ENCODE measurements at regions not wholly inside any gene's neighbourhood (a gene's known extent, or its start where the extent isn't known, plus 50 kb on each side); places are given as distances from the start of the nearest gene placed in this dataset.

DNA sequence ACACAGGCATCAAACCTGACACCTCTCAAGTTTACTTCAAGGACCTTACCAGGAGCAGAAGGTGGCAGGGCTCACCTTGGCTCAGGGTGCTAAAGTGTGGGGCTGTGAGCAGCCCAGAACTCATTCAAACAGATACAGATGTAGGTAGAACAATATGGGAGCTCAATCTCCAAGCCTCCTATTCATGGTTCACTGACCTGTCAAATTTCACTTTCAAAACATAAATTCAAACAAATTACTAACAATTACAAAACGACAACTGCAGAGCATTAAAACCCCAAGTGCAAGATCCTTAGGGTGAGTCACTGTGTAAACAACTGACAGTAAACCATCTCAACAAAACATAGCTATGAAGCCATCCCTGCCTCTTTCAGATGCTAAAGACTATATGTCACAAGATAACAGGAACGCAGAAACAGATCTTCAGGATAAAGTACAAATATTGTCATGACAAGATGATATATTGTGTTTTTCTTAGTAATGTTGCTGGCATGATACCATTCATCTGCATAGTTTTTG lies 303.5 kb upstream of the ANO3 start:
- peaks cover 0 to 3% of the 10 kb centered on the region in 2 experiments; a peak in 2 of 4 replicates for H3K4me1 ChIP-seq (ENCODE audit: control insufficient read depth in 1 of 2, insufficient read depth in 2 of 2, low read depth in 1 of 2, low read length in 1 of 2)
- no peak overlapping the region for H3K4me2 ChIP-seq
- H3K79me2 ChIP-seq (ENCODE audit: insufficient read depth), result no peaks in the 10 kb centered on the region
- no peak overlapping the region for H3K4me3 ChIP-seq (ENCODE audit: low read depth in 2 of 2, low read length in 1 of 2)
- H2AFZ ChIP-seq (ENCODE audit: low read depth), result no peak overlapping the region
- no peaks in the 10 kb centered on the region for H3K27me3 ChIP-seq (ENCODE audit: insufficient read depth)
- no peak overlapping the region for H3K9ac ChIP-seq
- H3K9me2 ChIP-seq, result no peaks in the 10 kb centered on the region
- POLR2A ChIA-PET, result no interaction called here
- 19% methylated on average over 2 of the region's 2 CpGs for WGBS (ENCODE audit: low lambda C conversion rate)
- H3K9me3 ChIP-seq, result no peaks in the 10 kb centered on the region
- CTCF ChIA-PET, result no interaction called here
- no peaks in the 10 kb centered on the region for H4K20me1 ChIP-seq (ENCODE audit: insufficient read depth)
- no peaks in the 10 kb centered on the region for H3K36me3 ChIP-seq (replicated peaks in 1 of 2; ENCODE audit: control insufficient read depth in 1 of 2, insufficient read depth in 2 of 2, low read length in 1 of 2)
- DNase-seq, result no peak
- H3F3A ChIP-seq (replicated peaks; ENCODE audit: insufficient read depth), result peaks cover 4% of the 10 kb centered on the region
- H3K27ac ChIP-seq (ENCODE audit: low read depth in 2 of 2, low read length in 1 of 2), result peak overlapping the region in 1 of 2 experiments; percentile 36; a peak in 1 of 4 replicates
- TF ChIP-seq GATA2 (CRISPR knock-in tag; IDR thresholded peaks at IDR 0.05), result no peak
- TF ChIP-seq TCF12 (IDR thresholded peaks at IDR 0.05), result peak; percentile 90
- peak; percentile 82 for TF ChIP-seq PBX3 (IDR thresholded peaks at IDR 0.05)
- TF ChIP-seq CTCF (IDR thresholded peaks at IDR 0.05), result no peak
- TF ChIP-seq JUND (IDR thresholded peaks at IDR 0.05), result peak; percentile 83
- no peak for TF ChIP-seq MXI1 (IDR thresholded peaks at IDR 0.05; ENCODE audit: low read depth, low read length)
- peak; percentile 74 for TF ChIP-seq FOSL2 (IDR thresholded peaks at IDR 0.05; ENCODE audit: borderline replicate concordance, low read depth)
- no peak for TF ChIP-seq ZBTB33 (IDR thresholded peaks at IDR 0.05; ENCODE audit: borderline replicate concordance, low read depth)
- no peak for TF ChIP-seq GABPA (IDR thresholded peaks at IDR 0.05; ENCODE audit: low read depth)
- TF ChIP-seq RFX5 (IDR thresholded peaks at IDR 0.05; ENCODE audit: low read length), result no peak
- peak; percentile 63; the same call in 1 of the 2 replicates for TF ChIP-seq FOXM1 (IDR thresholded peaks at IDR 0.05; ENCODE audit: low read depth)
- no peak for TF ChIP-seq SMC3 (IDR thresholded peaks at IDR 0.05; ENCODE audit: low read depth, low read length)
- TF ChIP-seq ELF1 (IDR thresholded peaks at IDR 0.05), result no peak
- TF ChIP-seq CHD2 (IDR thresholded peaks at IDR 0.05; ENCODE audit: low read length, partially characterized antibody), result no peak
- no peak for TF ChIP-seq EZH2phosphoT487 (IDR thresholded peaks at IDR 0.05; ENCODE audit: borderline replicate concordance, low read depth)
- TF ChIP-seq YY1 (IDR thresholded peaks at IDR 0.05; ENCODE audit: low read depth), result no peak
- TF ChIP-seq MEF2A (IDR thresholded peaks at IDR 0.05; ENCODE audit: borderline replicate concordance, low read depth), result no peak
- no peak for TF ChIP-seq FOXJ3 (CRISPR knock-in tag; IDR thresholded peaks at IDR 0.05)
- TF ChIP-seq, protein P1, sequence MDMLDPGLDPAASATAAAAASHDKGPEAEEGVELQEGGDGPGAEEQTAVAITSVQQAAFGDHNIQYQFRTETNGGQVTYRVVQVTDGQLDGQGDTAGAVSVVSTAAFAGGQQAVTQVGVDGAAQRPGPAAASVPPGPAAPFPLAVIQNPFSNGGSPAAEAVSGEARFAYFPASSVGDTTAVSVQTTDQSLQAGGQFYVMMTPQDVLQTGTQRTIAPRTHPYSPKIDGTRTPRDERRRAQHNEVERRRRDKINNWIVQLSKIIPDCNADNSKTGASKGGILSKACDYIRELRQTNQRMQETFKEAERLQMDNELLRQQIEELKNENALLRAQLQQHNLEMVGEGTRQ (IDR thresholded peaks at IDR 0.05; ENCODE audit: borderline replicate concordance, low read depth, low read length), result no peak
- TF ChIP-seq TEAD4 (IDR thresholded peaks at IDR 0.05; ENCODE audit: borderline replicate concordance, insufficient read depth), result peak; percentile 68
- TF ChIP-seq RXRA (IDR thresholded peaks at IDR 0.05; ENCODE audit: borderline replicate concordance, low read depth), result no peak
- TF ChIP-seq EP300 (IDR thresholded peaks at IDR 0.05; ENCODE audit: borderline replicate concordance in 1 of 2, low read depth in 1 of 2, low read length in 1 of 2), result peak in 1 of 2 experiments; percentile 82; a peak in 2 of 4 replicates
- no peak for TF ChIP-seq IRF3 (IDR thresholded peaks at IDR 0.05; ENCODE audit: low read depth, low read length)
- TF ChIP-seq RCOR1 (IDR thresholded peaks at IDR 0.05; ENCODE audit: low read length), result no peak
- peak; percentile 35; the same call in 1 of the 2 replicates for TF ChIP-seq POLR2AphosphoS5 (IDR thresholded peaks at IDR 0.05; ENCODE audit: low read depth, low read length)

All from SK-N-SH (cell line).